ENCODE measurements at regions not wholly inside any gene's neighbourhood (a gene's known extent, or its start where the extent isn't known, plus 50 kb on each side); places are given as distances from the start of the nearest gene placed in this dataset. TPM values are rescaled to one million over a fixed set of nuclear protein-coding genes. Genes with fewer than 3 reads are reported as not detected.

Small RNA genes in the stretch of these regions (small RNA-seq; reads per million reads assigned to genes)
- gene RN7SL28P = not detected

All from HT1080 (cell line).